K562 (cell line): ENCODE measurements at regions not wholly inside any gene's neighbourhood (a gene's known extent, or its start where the extent isn't known, plus 50 kb on each side); places are given as distances from the start of the nearest gene placed in this dataset.

Source experiments
- ATAC-seq: fragments of 200-7000 bp; cut with Tn5 transposase; 3 replicates; pipeline ENCODE4 v1.9.1; 2020; ENCODE audit warnings: moderate library complexity
- BruUV-seq: library from RNA; stranded (reverse); fragments of 400-500 nt; replicated peaks from 2 replicates; lab custom pipeline; 2021; lab: Mats Ljungman, UMichigan
- CTCF ChIA-PET: fragments of 300-600 bp; formaldehyde crosslinking; extraction: SDS; loops from one replicate; lab custom pipeline; 2021; ENCODE audit warnings: low intra/inter-chr PET ratio; lab: Yijun Ruan, JAX
- POLR2A ChIA-PET: fragments of 300-600, 350-650 bp; sonication (Branson Sonifier 250); formaldehyde crosslinking; extraction: SDS; loops from one replicate; lab custom pipeline; 2021; ENCODE audit warnings: antibody characterized with exemption, inconsistent platforms; lab: Yijun Ruan, JAX
- DNase-seq, 4 experiments: peaks; one replicate each; pipeline versions ENCODE4 v3.0.0 to v3.0.0-alpha.2; 2011 to 2018; ENCODE audit warnings: low spot score in 3 of 4, mixed read lengths in 3 of 4; ENCODE audit errors: extremely low read depth in 1 of 4
- FAIRE-seq: peaks from 2 replicates; lab custom pipeline; 2011; peaks lifted over from hg19 to GRCh38; lab: Jason Lieb, UNC
- H2AFZ ChIP-seq: 2 replicates; pipeline ENCODE4 v1.6.0; 2011; ENCODE audit warnings: low read depth, low read length, control low read depth, inconsistent platforms
- H3K27ac ChIP-seq: fragments of 200-600 bp; 3 replicates; pipeline ENCODE4 v1.8.0; 2011; ENCODE audit warnings: low read depth, mild to moderate bottlenecking, control low read depth, inconsistent platforms, low read length, moderate library complexity, mixed read lengths; ENCODE audit errors: extremely low read depth
- H3K27me3 ChIP-seq, 2 experiments: fragments of 300-600 bp in 1 of 2; 2 replicates in 1 of 2; 3 replicates in 1 of 2; pipeline versions ENCODE4 v1.6.0 to v1.8.0; 2011; ENCODE audit warnings: inconsistent platforms in 2 of 2, low read length in 2 of 2, mild to moderate bottlenecking in 1 of 2, mixed read lengths in 1 of 2, moderate library complexity in 1 of 2; ENCODE audit not compliant: control insufficient read depth in 2 of 2, insufficient read depth in 2 of 2
- H3K36me3 ChIP-seq: fragments of 300-600 bp; 3 replicates; pipeline ENCODE4 v1.8.0; 2011; ENCODE audit warnings: mild to moderate bottlenecking, low read length, inconsistent platforms; ENCODE audit not compliant: control insufficient read depth, insufficient read depth
- H3K4me1 ChIP-seq, 2 experiments: fragments of 200-600 bp in 1 of 2; replicated peaks in 1 of 2; 2 replicates in 1 of 2; 3 replicates in 1 of 2; pipeline versions ENCODE4 v1.5.1 to v1.8.0; 2011; ENCODE audit warnings: inconsistent platforms in 2 of 2, low read length in 2 of 2, mild to moderate bottlenecking in 1 of 2, mixed read lengths in 1 of 2, moderate library complexity in 1 of 2; ENCODE audit not compliant: control insufficient read depth in 2 of 2, insufficient read depth in 2 of 2
- H3K4me2 ChIP-seq: 2 replicates; pipeline ENCODE4 v1.6.1; 2011; ENCODE audit warnings: low read length, control low read depth, inconsistent platforms, mixed read lengths; ENCODE audit not compliant: insufficient read depth
- H3K4me3 ChIP-seq: fragments of 200-600 bp; sonication (generic), shearing (Covaris generic); 2 replicates; pipeline ENCODE4 v1.5.1; 2016; ENCODE audit warnings: control low read depth, inconsistent platforms
- H3K79me2 ChIP-seq: fragments of 200-600 bp; 3 replicates; pipeline ENCODE4 v1.8.0; 2011; ENCODE audit warnings: low read length, inconsistent platforms; ENCODE audit not compliant: control insufficient read depth, insufficient read depth
- H3K9ac ChIP-seq, 2 experiments: 2 replicates each; pipeline versions ENCODE4 v1.6.0 to v1.6.1; 2011; ENCODE audit warnings: low read depth in 2 of 2, low read length in 2 of 2, control low read depth in 1 of 2, inconsistent platforms in 1 of 2, mild to moderate bottlenecking in 1 of 2, mixed read lengths in 1 of 2; ENCODE audit not compliant: insufficient read depth in 1 of 2
- H3K9me1 ChIP-seq: one replicate; pipeline ENCODE4 v1.6.0; 2011; ENCODE audit warnings: inconsistent platforms, mild to moderate bottlenecking, low read length, moderate library complexity; ENCODE audit not compliant: control insufficient read depth, insufficient read depth
- H3K9me3 ChIP-seq: replicated peaks from 2 replicates; pipeline ENCODE4 v1.5.1; 2011; ENCODE audit warnings: low read depth, low read length, inconsistent platforms; ENCODE audit not compliant: control insufficient read depth, insufficient read depth
- H4K20me1 ChIP-seq: replicated peaks from 2 replicates; pipeline ENCODE4 v1.6.1; 2011; ENCODE audit warnings: low read length, inconsistent platforms, mixed read lengths; ENCODE audit not compliant: control insufficient read depth, insufficient read depth
- ATF6 ChIP-seq: sonication (generic); formaldehyde crosslinking; IDR thresholded peaks from 2 replicates; pipeline ENCODE4 v1.4.0; 2020; ENCODE audit warnings: mild to moderate bottlenecking, missing genetic modification reagents
- CUX1 ChIP-seq: fragments of 200-800 bp; sonication (Bioruptor generic); IDR thresholded peaks from 2 replicates; pipeline ENCODE4 v1.6.1; 2016; ENCODE audit warnings: missing genetic modification characterization, missing compliant biosample characterization
- KAT2B ChIP-seq: IDR thresholded peaks from one replicate; pipeline ENCODE4 v1.6.1; 2012; ENCODE audit warnings: low read depth, mild to moderate bottlenecking, control low read depth, inconsistent platforms, low read length, moderate library complexity
- OTX1 ChIP-seq: fragments of 450-650 bp; formaldehyde crosslinking; IDR thresholded peaks from 2 replicates; pipeline ENCODE4 v1.4.0; 2022; ENCODE audit warnings: mild to moderate bottlenecking
- POLR2AphosphoS2 ChIP-seq: IDR thresholded peaks from 2 replicates; pipeline ENCODE4 v1.6.1; 2012; ENCODE audit warnings: low read length, improper control_type of control experiment
- RFX1 ChIP-seq: fragments of 450-650 bp; IDR thresholded peaks from 2 replicates; pipeline ENCODE4 v1.6.1; 2016; ENCODE audit warnings: mild to moderate bottlenecking, moderate library complexity
- ZNF77 ChIP-seq: fragments of 250-450 bp; sonication (Bioruptor Pico); IDR thresholded peaks from 2 replicates; pipeline ENCODE4 v1.5.0; 2020
- WGBS: fragments of 100-300 bp; shearing (Covaris generic); methylation state at CpG from one replicate; pipeline ENCODE4 v1.1.6; 2016; ENCODE audit warnings: low coverage, mixed read lengths; ENCODE audit not compliant: insufficient coverage; ENCODE audit errors: missing lambda C conversion rate; 5-methylcytosine and 5-hydroxymethylcytosine counted together
- in situ Hi-C: fragments of 300-500 bp; cut with MboI; formaldehyde crosslinking; loops from 4 replicates; pipeline ENCODE4 v1.15.0; 2018; ENCODE audit warnings: inconsistent platforms, mixed read lengths
- intact Hi-C: fragments of 100-400 bp; cut with micrococcal nuclease; formaldehyde crosslinking; loops from 2 replicates; pipeline ENCODE4 v1.14.2; 2022
- TF ChIP-seq, protein P1 (sequence below): fragments of 250-450 bp; sonication (Bioruptor Pico); IDR thresholded peaks from 2 replicates; pipeline ENCODE4 v1.8.0; 2021; ENCODE audit warnings: mild to moderate bottlenecking, moderate library complexity
- TF ChIP-seq, protein P2 (sequence below): fragments of 450-650 bp; IDR thresholded peaks from 2 replicates; pipeline ENCODE4 v1.7.0; 2016; ENCODE audit warnings: borderline replicate concordance
- TF ChIP-seq, protein P3 (sequence below): fragments of 200-800 bp; sonication (Bioruptor generic); IDR thresholded peaks from 2 replicates; pipeline ENCODE4 v1.6.1; 2017; ENCODE audit warnings: missing genetic modification characterization, missing compliant biosample characterization

DNA sequence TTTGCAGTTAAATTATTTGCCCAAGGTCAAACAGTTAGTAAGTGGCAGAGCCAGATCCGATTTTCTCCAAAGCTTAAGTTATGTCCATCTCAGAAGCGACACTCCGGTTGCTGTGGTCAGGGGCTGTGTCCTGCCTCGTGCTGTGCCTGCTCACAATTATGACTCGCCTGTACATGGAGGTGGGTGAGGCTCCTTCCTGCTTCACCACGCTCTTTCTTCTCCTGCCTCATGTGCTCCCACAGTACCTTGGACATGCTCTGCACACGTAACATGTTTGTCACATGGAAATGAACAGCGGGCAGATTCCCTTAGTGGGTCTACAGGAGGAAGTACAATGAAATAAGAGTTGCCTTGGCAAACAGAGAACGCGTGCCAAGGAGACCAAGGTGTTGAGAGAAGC is 62.2 kb upstream of the CCND2 start:
- CTCF ChIA-PET = no interaction called here
- Histone ChIP-seq H3K9ac (no peak overlapping the region), H3K4me2 (no peak overlapping the region), H3K27ac (no peak overlapping the region), H4K20me1 (no peaks in the 10 kb centered on the region), H3K9me3 (no peaks in the 10 kb centered on the region), H3K9me1 (no peaks in the 10 kb centered on the region), H3K4me1 (peaks cover 0 to 10% of the 10 kb centered on the region in 2 experiments; a peak in 2 of 5 replicates), H2AFZ (no peak overlapping the region), H3K36me3 (no peaks in the 10 kb centered on the region), H3K27me3 (peaks cover 22 to 36% of the 10 kb centered on the region in 2 experiments; a peak in 4 of 5 replicates), H3K79me2 (no peaks in the 10 kb centered on the region), H3K4me3 (no peak overlapping the region)
- in situ Hi-C loops (no loop called here), intact Hi-C loops (no loop called here)
- POLR2A ChIA-PET = no interaction called here
- ATAC-seq (no peak), FAIRE-seq (no peak), DNase-seq (no peak)
- WGBS = 0% methylated on average over 6 of the region's 10 CpGs
- no TSS peak for BruUV-seq
- TF ChIP-seq CUX1 (CRISPR knock-in tag) (no peak), RFX1 (no peak), ATF6 (no peak), ZNF77 (CRISPR knock-in tag) (no peak), KAT2B (no peak), OTX1 (CRISPR knock-in tag) (no peak), POLR2AphosphoS2 (no peak)
- TF ChIP-seq, protein P1, sequence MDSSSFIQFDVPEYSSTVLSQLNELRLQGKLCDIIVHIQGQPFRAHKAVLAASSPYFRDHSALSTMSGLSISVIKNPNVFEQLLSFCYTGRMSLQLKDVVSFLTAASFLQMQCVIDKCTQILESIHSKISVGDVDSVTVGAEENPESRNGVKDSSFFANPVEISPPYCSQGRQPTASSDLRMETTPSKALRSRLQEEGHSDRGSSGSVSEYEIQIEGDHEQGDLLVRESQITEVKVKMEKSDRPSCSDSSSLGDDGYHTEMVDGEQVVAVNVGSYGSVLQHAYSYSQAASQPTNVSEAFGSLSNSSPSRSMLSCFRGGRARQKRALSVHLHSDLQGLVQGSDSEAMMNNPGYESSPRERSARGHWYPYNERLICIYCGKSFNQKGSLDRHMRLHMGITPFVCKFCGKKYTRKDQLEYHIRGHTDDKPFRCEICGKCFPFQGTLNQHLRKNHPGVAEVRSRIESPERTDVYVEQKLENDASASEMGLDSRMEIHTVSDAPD (CRISPR knock-in tag) = no peak
- TF ChIP-seq, protein P2, sequence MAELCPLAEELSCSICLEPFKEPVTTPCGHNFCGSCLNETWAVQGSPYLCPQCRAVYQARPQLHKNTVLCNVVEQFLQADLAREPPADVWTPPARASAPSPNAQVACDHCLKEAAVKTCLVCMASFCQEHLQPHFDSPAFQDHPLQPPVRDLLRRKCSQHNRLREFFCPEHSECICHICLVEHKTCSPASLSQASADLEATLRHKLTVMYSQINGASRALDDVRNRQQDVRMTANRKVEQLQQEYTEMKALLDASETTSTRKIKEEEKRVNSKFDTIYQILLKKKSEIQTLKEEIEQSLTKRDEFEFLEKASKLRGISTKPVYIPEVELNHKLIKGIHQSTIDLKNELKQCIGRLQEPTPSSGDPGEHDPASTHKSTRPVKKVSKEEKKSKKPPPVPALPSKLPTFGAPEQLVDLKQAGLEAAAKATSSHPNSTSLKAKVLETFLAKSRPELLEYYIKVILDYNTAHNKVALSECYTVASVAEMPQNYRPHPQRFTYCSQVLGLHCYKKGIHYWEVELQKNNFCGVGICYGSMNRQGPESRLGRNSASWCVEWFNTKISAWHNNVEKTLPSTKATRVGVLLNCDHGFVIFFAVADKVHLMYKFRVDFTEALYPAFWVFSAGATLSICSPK = no peak
- TF ChIP-seq, protein P3, sequence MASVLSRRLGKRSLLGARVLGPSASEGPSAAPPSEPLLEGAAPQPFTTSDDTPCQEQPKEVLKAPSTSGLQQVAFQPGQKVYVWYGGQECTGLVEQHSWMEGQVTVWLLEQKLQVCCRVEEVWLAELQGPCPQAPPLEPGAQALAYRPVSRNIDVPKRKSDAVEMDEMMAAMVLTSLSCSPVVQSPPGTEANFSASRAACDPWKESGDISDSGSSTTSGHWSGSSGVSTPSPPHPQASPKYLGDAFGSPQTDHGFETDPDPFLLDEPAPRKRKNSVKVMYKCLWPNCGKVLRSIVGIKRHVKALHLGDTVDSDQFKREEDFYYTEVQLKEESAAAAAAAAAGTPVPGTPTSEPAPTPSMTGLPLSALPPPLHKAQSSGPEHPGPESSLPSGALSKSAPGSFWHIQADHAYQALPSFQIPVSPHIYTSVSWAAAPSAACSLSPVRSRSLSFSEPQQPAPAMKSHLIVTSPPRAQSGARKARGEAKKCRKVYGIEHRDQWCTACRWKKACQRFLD (CRISPR knock-in tag) = no peak
